PC-3 (cell line): ENCODE measurements at regions not wholly inside any gene's neighbourhood (a gene's known extent, or its start where the extent isn't known, plus 50 kb on each side); places are given as distances from the start of the nearest gene placed in this dataset.
"Not testable (repeated sequence)": the region's sequence is repeated elsewhere in the genome, so short reads cannot be mapped to it uniquely, and the experiment has no call there.

Experiments
- ATAC-seq: fragments of 200-7000 bp; cut with Tn5 transposase; 2 replicates; pipeline ENCODE4 v1.9.1; 2020; ENCODE audit warnings: mild to moderate bottlenecking, moderate library complexity
- BruUV-seq: library from RNA; stranded (reverse); fragments of 400-500 nt; replicated peaks from 2 replicates; lab custom pipeline; 2021; lab: Mats Ljungman, UMichigan
- CTCF ChIA-PET: fragments of 300-600 bp; sonication (Branson Sonifier 250); formaldehyde crosslinking; loops from one replicate; lab custom pipeline; 2022; ENCODE audit warnings: antibody characterized with exemption; lab: Charles Lee
- POLR2A ChIA-PET: fragments of 300-600 bp; sonication (Branson Sonifier 250); formaldehyde crosslinking; loops from one replicate; lab custom pipeline; 2022; ENCODE audit warnings: antibody characterized with exemption; ENCODE audit not compliant: unreplicated experiment; lab: Charles Lee
- DNase-seq: peaks from one replicate; pipeline ENCODE4 v3.0.0-alpha.2; 2015
- H2AFZ ChIP-seq: fragments of 300-600 bp; sonication (generic); 2 replicates; pipeline ENCODE4 v1.6.0; 2016; ENCODE audit warnings: antibody characterized with exemption, low read length
- H3F3A ChIP-seq: fragments of 300-600 bp; sonication (generic); one replicate; pipeline ENCODE4 v1.6.0; 2017; ENCODE audit warnings: antibody characterized with exemption, low read length, control low read depth, mild to moderate bottlenecking; ENCODE audit not compliant: unreplicated experiment
- H3K27ac ChIP-seq: fragments of 300-600 bp; sonication (generic); 2 replicates; pipeline ENCODE4 v1.5.1; 2016; ENCODE audit warnings: mild to moderate bottlenecking, low read length
- H3K27me3 ChIP-seq: fragments of 300-600 bp; sonication (generic); 2 replicates; pipeline ENCODE4 v1.6.1; 2016; ENCODE audit warnings: low read length, mixed read lengths
- H3K36me3 ChIP-seq: fragments of 300-600 bp; sonication (generic); 2 replicates; pipeline ENCODE4 v1.6.1; 2016; ENCODE audit warnings: low read depth, mixed run types, low read length, mixed read lengths
- H3K4me1 ChIP-seq: fragments of 300-600 bp; sonication (generic); 2 replicates; pipeline ENCODE4 v1.5.1; 2016; ENCODE audit warnings: low read length; ENCODE audit not compliant: insufficient read depth
- H3K4me2 ChIP-seq: fragments of 300-600 bp; sonication (generic); 2 replicates; pipeline ENCODE4 v1.6.0; 2016; ENCODE audit warnings: low read length
- H3K4me3 ChIP-seq: fragments of 300-600 bp; sonication (generic); 2 replicates; pipeline ENCODE4 v1.5.1; 2016; ENCODE audit warnings: mild to moderate bottlenecking, low read length, mixed read lengths
- H3K79me2 ChIP-seq: fragments of 300-600 bp; sonication (generic); 2 replicates; pipeline ENCODE4 v1.6.1; 2017; ENCODE audit warnings: low read length, mixed read lengths
- H3K9ac ChIP-seq: fragments of 300-600 bp; sonication (generic); 2 replicates; pipeline ENCODE4 v1.6.0; 2016; ENCODE audit warnings: mild to moderate bottlenecking, low read length
- H3K9me2 ChIP-seq: fragments of 300-600 bp; sonication (generic); replicated peaks from 2 replicates; pipeline ENCODE4 v1.6.1; 2016; ENCODE audit warnings: mixed run types, low read length, mixed read lengths
- H3K9me3 ChIP-seq: fragments of 300-600 bp; sonication (generic); 2 replicates; pipeline ENCODE4 v1.6.1; 2016; ENCODE audit warnings: low read length, mixed read lengths
- H4K20me1 ChIP-seq: fragments of 300-600 bp; sonication (generic); 2 replicates; pipeline ENCODE4 v1.6.1; 2016; ENCODE audit warnings: low read length, mixed read lengths
- EZH2 ChIP-seq: fragments of 300-600 bp; sonication (generic); IDR thresholded peaks from one replicate; pipeline ENCODE4 v1.6.1; 2017; ENCODE audit warnings: antibody characterized with exemption, mild to moderate bottlenecking, low read length; ENCODE audit not compliant: unreplicated experiment
- EZH2phosphoT487 ChIP-seq: fragments of 300-600 bp; sonication (generic); IDR thresholded peaks from 2 replicates; pipeline ENCODE4 v1.6.1; 2018; ENCODE audit warnings: mild to moderate bottlenecking, antibody characterized with exemption, low read length, borderline replicate concordance
- intact Hi-C: fragments of 100-400 bp; cut with micrococcal nuclease; formaldehyde crosslinking; loops from 2 replicates; pipeline ENCODE4 v1.9.0; 2023
- TF ChIP-seq, protein P1 (sequence below): fragments of 300-600 bp; sonication (generic); conservative IDR thresholded peaks from 2 replicates; pipeline ENCODE4 v1.5.1; 2017; ENCODE audit warnings: antibody characterized with exemption, low read depth, mild to moderate bottlenecking, low read length

DNA sequence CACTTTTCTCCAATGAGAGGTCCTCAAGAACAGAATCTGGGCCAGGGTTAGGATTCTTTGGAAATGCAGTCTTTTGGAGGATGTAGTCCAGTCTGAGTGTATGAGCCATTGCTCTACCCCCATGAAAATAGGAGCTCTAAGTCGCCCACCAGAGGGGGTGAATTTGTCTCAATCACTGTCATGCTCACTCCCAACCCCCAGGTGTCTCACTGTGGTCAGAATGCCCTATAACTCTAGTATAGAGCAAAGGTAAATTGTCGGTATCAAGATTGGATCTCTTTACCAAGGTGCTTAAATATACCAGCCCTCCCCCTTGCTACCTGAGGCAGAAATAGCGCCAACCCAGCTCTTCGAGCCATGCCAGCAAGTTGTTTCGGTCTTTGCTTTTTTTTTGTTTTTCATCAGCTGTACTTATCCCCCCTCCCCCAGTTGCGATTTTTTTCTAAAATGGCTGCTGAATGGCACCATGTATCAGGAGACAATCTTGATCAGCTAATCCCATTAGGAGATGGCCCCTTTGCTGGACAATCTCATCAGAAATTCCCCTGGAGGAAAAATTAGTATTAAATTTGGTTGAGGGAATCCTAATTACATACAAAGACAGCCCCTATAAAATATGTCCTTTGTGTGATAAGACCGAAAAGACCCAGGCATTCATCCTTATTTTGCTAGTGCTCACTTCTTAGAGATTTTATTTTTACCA, 130.7 kb downstream of the EBLN2 start:
- H3F3A ChIP-seq, result no peaks in the 10 kb centered on the region
- no peak for TF ChIP-seq EZH2
- TF ChIP-seq, protein P1, sequence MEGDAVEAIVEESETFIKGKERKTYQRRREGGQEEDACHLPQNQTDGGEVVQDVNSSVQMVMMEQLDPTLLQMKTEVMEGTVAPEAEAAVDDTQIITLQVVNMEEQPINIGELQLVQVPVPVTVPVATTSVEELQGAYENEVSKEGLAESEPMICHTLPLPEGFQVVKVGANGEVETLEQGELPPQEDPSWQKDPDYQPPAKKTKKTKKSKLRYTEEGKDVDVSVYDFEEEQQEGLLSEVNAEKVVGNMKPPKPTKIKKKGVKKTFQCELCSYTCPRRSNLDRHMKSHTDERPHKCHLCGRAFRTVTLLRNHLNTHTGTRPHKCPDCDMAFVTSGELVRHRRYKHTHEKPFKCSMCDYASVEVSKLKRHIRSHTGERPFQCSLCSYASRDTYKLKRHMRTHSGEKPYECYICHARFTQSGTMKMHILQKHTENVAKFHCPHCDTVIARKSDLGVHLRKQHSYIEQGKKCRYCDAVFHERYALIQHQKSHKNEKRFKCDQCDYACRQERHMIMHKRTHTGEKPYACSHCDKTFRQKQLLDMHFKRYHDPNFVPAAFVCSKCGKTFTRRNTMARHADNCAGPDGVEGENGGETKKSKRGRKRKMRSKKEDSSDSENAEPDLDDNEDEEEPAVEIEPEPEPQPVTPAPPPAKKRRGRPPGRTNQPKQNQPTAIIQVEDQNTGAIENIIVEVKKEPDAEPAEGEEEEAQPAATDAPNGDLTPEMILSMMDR, result peak; percentile 56
- no peak overlapping the region for H3K27ac ChIP-seq
- BruUV-seq, result no TSS peak
- ChIA-PET CTCF (no interaction called here), POLR2A (no interaction called here)
- no peaks in the 10 kb centered on the region for H3K9me3 ChIP-seq
- no peaks in the 10 kb centered on the region for H4K20me1 ChIP-seq
- no peak overlapping the region for H3K4me3 ChIP-seq
- DNase-seq (peak; percentile 21), ATAC-seq (no peak; the same call in 1 of the 2 replicates)
- H3K79me2 ChIP-seq, result no peaks in the 10 kb centered on the region
- H3K36me3 ChIP-seq, result no peaks in the 10 kb centered on the region
- intact Hi-C loops, result no loop called here
- H3K4me1 ChIP-seq, result no peaks in the 10 kb centered on the region
- no peak overlapping the region for H3K9ac ChIP-seq
- no peak overlapping the region for H2AFZ ChIP-seq
- peaks cover 4% of the 10 kb centered on the region; the same call in 1 of the 2 replicates for H3K27me3 ChIP-seq
- H3K4me2 ChIP-seq, result no peak overlapping the region
- no peaks in the 10 kb centered on the region for H3K9me2 ChIP-seq

GRCh38 chr3:73193943-73194342, 132.5 kb downstream of the EBLN2 start:
- H3K27me3 ChIP-seq, result peaks cover 14% of the 10 kb centered on the region
- H3K79me2 ChIP-seq, H3K4me2 ChIP-seq, BruUV-seq, CTCF ChIA-PET, POLR2A ChIA-PET, H3K9ac ChIP-seq, H3K9me3 ChIP-seq, ATAC-seq, DNase-seq, H3K9me2 ChIP-seq, H3K27ac ChIP-seq, H4K20me1 ChIP-seq, intact Hi-C loops, H3K4me1 ChIP-seq, H3K4me3 ChIP-seq, H3F3A ChIP-seq, H3K36me3 ChIP-seq, H2AFZ ChIP-seq: not testable (repeated sequence)

DNA sequence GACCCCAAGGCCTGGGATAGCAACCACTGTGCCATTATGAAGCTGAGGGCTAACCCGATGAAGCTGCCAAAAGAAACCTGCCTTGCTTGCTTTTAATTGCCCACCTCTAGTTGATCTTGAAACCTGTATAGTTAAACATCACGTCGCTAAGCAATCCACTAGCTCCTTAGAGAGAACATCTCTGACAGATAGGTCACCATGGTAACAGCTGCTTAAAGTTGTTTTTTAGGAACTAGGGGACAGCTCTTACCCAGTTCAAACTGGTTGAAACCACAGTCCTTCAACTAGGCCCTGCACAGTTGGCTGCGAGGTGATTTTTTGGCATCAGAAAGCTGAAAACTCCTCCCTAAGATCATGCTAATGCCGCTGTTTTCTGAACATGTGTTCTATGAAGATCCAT, 135.7 kb downstream of the EBLN2 start:
- ChIA-PET POLR2A (no interaction called here), CTCF (no interaction called here)
- Histone ChIP-seq H3F3A (no peaks in the 10 kb centered on the region), H3K4me1 (no peaks in the 10 kb centered on the region), H3K36me3 (no peaks in the 10 kb centered on the region), H3K79me2 (no peaks in the 10 kb centered on the region), H3K27me3 (peaks cover 39% of the 10 kb centered on the region), H3K9me2 (no peaks in the 10 kb centered on the region), H3K9ac (no peak overlapping the region), H3K9me3 (no peaks in the 10 kb centered on the region), H3K4me3 (no peak overlapping the region), H3K27ac (no peak overlapping the region), H2AFZ (no peak overlapping the region), H3K4me2 (no peak overlapping the region), H4K20me1 (no peaks in the 10 kb centered on the region)
- DNase-seq (no peak), ATAC-seq (no peak)
- intact Hi-C loops, result no loop called here
- no TSS peak for BruUV-seq
- TF ChIP-seq, protein P1, result no peak
- TF ChIP-seq EZH2, result no peak
- no peak for TF ChIP-seq EZH2phosphoT487
